B cell (primary cell): ENCODE measurements at regions not wholly inside any gene's neighbourhood (a gene's known extent, or its start where the extent isn't known, plus 50 kb on each side); places are given as distances from the start of the nearest gene placed in this dataset.

Source experiments
- ATAC-seq: fragments of 200-7000 bp; cut with Tn5 transposase; one replicate; pipeline ENCODE4 v1.10.0; 2021; ENCODE audit warnings: low read depth, mild to moderate bottlenecking, moderate number of reproducible peaks, moderate library complexity
- CTCF ChIA-PET: fragments of 350-600 bp; sonication (Branson Sonifier 250); formaldehyde crosslinking; loops from one replicate; lab custom pipeline; 2021; ENCODE audit warnings: antibody characterized with exemption, inconsistent platforms; lab: Charles Lee
- POLR2A ChIA-PET: fragments of 350-600 bp; sonication (Branson Sonifier 250); formaldehyde crosslinking; loops from one replicate; lab custom pipeline; 2021; ENCODE audit warnings: antibody characterized with exemption; lab: Charles Lee
- DNase-seq: peaks from one replicate; pipeline ENCODE4 v3.0.0; 2013
- H2AFZ ChIP-seq: 2 replicates; pipeline ENCODE4 v1.6.1; 2012; ENCODE audit warnings: mild to moderate bottlenecking, low read depth, low read length; ENCODE audit not compliant: insufficient read depth, poor library complexity, severe bottlenecking
- H3K27ac ChIP-seq, 2 donors: 1 replicate in 1 of 2; 2 replicates in 1 of 2; pipeline ENCODE4 v1.5.1; 2012 to 2013; ENCODE audit warnings: low read length in 2 of 2, mild to moderate bottlenecking in 2 of 2, moderate library complexity in 1 of 2
- H3K27me3 ChIP-seq, 4 experiments: fragments of 200-600 bp in 1 of 4; sonication (generic) in 1 of 4; replicated peaks in 1 of 4; 1 replicate in 2 of 4; 2 replicates in 2 of 4; pipeline versions ENCODE4 v1.6.1 to v1.7.0; 2013 to 2016; ENCODE audit warnings: low read length in 3 of 4, mild to moderate bottlenecking in 2 of 4, mixed read lengths in 1 of 4, moderate library complexity in 1 of 4; ENCODE audit not compliant: insufficient read depth in 4 of 4, control insufficient read depth in 3 of 4; ENCODE audit errors: control extremely low read depth in 1 of 4
- H3K36me3 ChIP-seq, 2 experiments: replicated peaks in 1 of 2; 1 replicate in 1 of 2; 2 replicates in 1 of 2; pipeline versions ENCODE4 v1.6.1 to v1.7.1; 2013; ENCODE audit warnings: low read length in 1 of 2; ENCODE audit not compliant: insufficient read depth in 2 of 2, control insufficient read depth in 1 of 2; ENCODE audit errors: control extremely low read depth in 1 of 2, extremely low read depth in 1 of 2
- H3K4me1 ChIP-seq, 2 donors: fragments of 200-600 bp in 1 of 2; sonication (generic) in 1 of 2; 1 replicate in 1 of 2; 2 replicates in 1 of 2; pipeline versions ENCODE4 v1.5.1 to v1.6.1; 2013 to 2017; ENCODE audit warnings: low read length in 2 of 2; ENCODE audit not compliant: control insufficient read depth in 2 of 2, insufficient read depth in 2 of 2
- H3K4me2 ChIP-seq: replicated peaks from 2 replicates; pipeline ENCODE3; 2012; ENCODE audit warnings: mild to moderate bottlenecking, low read depth, low read length; ENCODE audit not compliant: poor library complexity, severe bottlenecking
- H3K4me3 ChIP-seq, 5 experiments: fragments of 200-600 bp in 1 of 5; sonication (generic) in 1 of 5; 1 replicate in 3 of 5; 2 replicates in 2 of 5; pipeline versions ENCODE4 v1.5.1 to v1.7.0; 2011 to 2016; ENCODE audit warnings: low read length in 4 of 5, mild to moderate bottlenecking in 4 of 5, low read depth in 2 of 5, control low read depth in 1 of 5, moderate library complexity in 1 of 5; ENCODE audit not compliant: insufficient read depth in 1 of 5; ENCODE audit errors: control extremely low read depth in 1 of 5, extremely low read depth in 1 of 5
- H3K79me2 ChIP-seq: fragments of 200-600 bp; sonication (generic); one replicate; pipeline ENCODE4 v1.6.0; 2016; ENCODE audit warnings: low read length; ENCODE audit not compliant: control insufficient read depth, insufficient read depth
- H3K9ac ChIP-seq: fragments of 200-600 bp; sonication (generic); 2 replicates; pipeline ENCODE4 v1.6.1; 2017; ENCODE audit warnings: mild to moderate bottlenecking, low read length, moderate library complexity
- H3K9me3 ChIP-seq, 3 donors: one replicate each; pipeline versions ENCODE4 v1.6.1 to v1.7.1; 2013; ENCODE audit warnings: low read length in 2 of 3; ENCODE audit not compliant: control insufficient read depth in 2 of 3, insufficient read depth in 1 of 3; ENCODE audit errors: control extremely low read depth in 1 of 3
- H4K20me1 ChIP-seq: 2 replicates; pipeline ENCODE4 v1.6.0; 2012; ENCODE audit warnings: mild to moderate bottlenecking, low read length; ENCODE audit not compliant: insufficient read depth, control insufficient read depth, poor library complexity, severe bottlenecking
- H3K27ac Mint-ChIP-seq: one replicate; pipeline ENCODE4 v1.8.0; 2021; ENCODE audit warnings: mixed read lengths
- H3K27me3 Mint-ChIP-seq: one replicate; pipeline ENCODE4 v1.8.0; 2021; ENCODE audit warnings: mixed read lengths
- H3K4me1 Mint-ChIP-seq: one replicate; pipeline ENCODE4 v1.8.0; 2021; ENCODE audit warnings: mixed read lengths
- H3K4me3 Mint-ChIP-seq: one replicate; pipeline ENCODE4 v1.8.0; 2021; ENCODE audit warnings: mixed read lengths
- H3K9me3 Mint-ChIP-seq: one replicate; pipeline ENCODE4 v1.8.0; 2022; ENCODE audit warnings: mixed read lengths; ENCODE audit not compliant: insufficient read depth
- EZH2 ChIP-seq: IDR thresholded peaks from 2 replicates; pipeline ENCODE4 v1.6.1; 2012; ENCODE audit warnings: borderline replicate concordance, low read depth, mild to moderate bottlenecking, moderate library complexity, low read length; ENCODE audit not compliant: insufficient read depth, poor library complexity, severe bottlenecking
- WGBS: methylation state at CpG from one replicate; pipeline ENCODE4 v1.1.5; 2013; ENCODE audit warnings: missing lambda C conversion rate; ENCODE audit not compliant: insufficient coverage; 5-methylcytosine and 5-hydroxymethylcytosine counted together
- intact Hi-C: fragments of 100-400 bp; cut with micrococcal nuclease; formaldehyde crosslinking; loops from one replicate; pipeline ENCODE4 v1.10.0; 2022
- TF ChIP-seq, protein P1 (sequence below): fragments of 200-600 bp; IDR thresholded peaks from one replicate; pipeline ENCODE4 v1.8.0; 2022; ENCODE audit warnings: antibody characterized with exemption, mild to moderate bottlenecking

- Histone ChIP-seq H3K4me3 (no peak overlapping the region), H3K27me3 (no peaks in the 10 kb centered on the region), H4K20me1 (no peaks in the 10 kb centered on the region), H3K4me1 (no peaks in the 10 kb centered on the region), H2AFZ (no peak overlapping the region), H3K36me3 (no peaks in the 10 kb centered on the region), H3K4me2 (no peak overlapping the region), H3K9me3 (no peaks in the 10 kb centered on the region), H3K79me2 (no peaks in the 10 kb centered on the region), H3K27ac (no peak overlapping the region), H3K9ac (no peak overlapping the region)
- intact Hi-C loops = no loop called here
- ChIA-PET POLR2A (no interaction called here), CTCF (no interaction called here)
- 80% methylated on average over 2 of the region's 4 CpGs for WGBS
- Mint-ChIP-seq H3K9me3 (peaks cover 2% of the 10 kb centered on the region), H3K4me1 (no peaks in the 10 kb centered on the region), H3K27me3 (peaks cover 3% of the 10 kb centered on the region), H3K27ac (no peak overlapping the region), H3K4me3 (no peak overlapping the region)
- DNase-seq (no peak), ATAC-seq (no peak)
- TF ChIP-seq, protein P1, sequence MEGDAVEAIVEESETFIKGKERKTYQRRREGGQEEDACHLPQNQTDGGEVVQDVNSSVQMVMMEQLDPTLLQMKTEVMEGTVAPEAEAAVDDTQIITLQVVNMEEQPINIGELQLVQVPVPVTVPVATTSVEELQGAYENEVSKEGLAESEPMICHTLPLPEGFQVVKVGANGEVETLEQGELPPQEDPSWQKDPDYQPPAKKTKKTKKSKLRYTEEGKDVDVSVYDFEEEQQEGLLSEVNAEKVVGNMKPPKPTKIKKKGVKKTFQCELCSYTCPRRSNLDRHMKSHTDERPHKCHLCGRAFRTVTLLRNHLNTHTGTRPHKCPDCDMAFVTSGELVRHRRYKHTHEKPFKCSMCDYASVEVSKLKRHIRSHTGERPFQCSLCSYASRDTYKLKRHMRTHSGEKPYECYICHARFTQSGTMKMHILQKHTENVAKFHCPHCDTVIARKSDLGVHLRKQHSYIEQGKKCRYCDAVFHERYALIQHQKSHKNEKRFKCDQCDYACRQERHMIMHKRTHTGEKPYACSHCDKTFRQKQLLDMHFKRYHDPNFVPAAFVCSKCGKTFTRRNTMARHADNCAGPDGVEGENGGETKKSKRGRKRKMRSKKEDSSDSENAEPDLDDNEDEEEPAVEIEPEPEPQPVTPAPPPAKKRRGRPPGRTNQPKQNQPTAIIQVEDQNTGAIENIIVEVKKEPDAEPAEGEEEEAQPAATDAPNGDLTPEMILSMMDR = no peak
Measured at GRCh38 chr16:9465161-9465560, 373.7 kb downstream of the HAPSTR1 start.

- no peak overlapping the region for H3K4me3 ChIP-seq
- no peak overlapping the region for H2AFZ ChIP-seq
- H3K9me3 ChIP-seq = no peaks in the 10 kb centered on the region
- no peak overlapping the region for H3K27ac ChIP-seq
- Mint-ChIP-seq H3K9me3 (peaks cover 2% of the 10 kb centered on the region), H3K4me1 (no peaks in the 10 kb centered on the region), H3K27me3 (peaks cover 13% of the 10 kb centered on the region), H3K27ac (no peak overlapping the region), H3K4me3 (no peak overlapping the region)
- H3K9ac ChIP-seq = no peak overlapping the region
- no peaks in the 10 kb centered on the region for H4K20me1 ChIP-seq
- no peaks in the 10 kb centered on the region for H3K79me2 ChIP-seq
- H3K36me3 ChIP-seq = no peaks in the 10 kb centered on the region
- no peak for ATAC-seq
- H3K4me2 ChIP-seq = no peak overlapping the region
- POLR2A ChIA-PET = no interaction called here
- intact Hi-C loops = no loop called here
- TF ChIP-seq, protein P1 = no peak
- no peak for TF ChIP-seq EZH2
- no peak for DNase-seq
- CTCF ChIA-PET = no interaction called here
- H3K27me3 ChIP-seq = no peaks in the 10 kb centered on the region
- H3K4me1 ChIP-seq = no peaks in the 10 kb centered on the region
Measured at GRCh38 chr16:9469512-9469911, 378.1 kb downstream of the HAPSTR1 start.
